ENCODE measurements at regions not wholly inside any gene's neighbourhood (a gene's known extent, or its start where the extent isn't known, plus 50 kb on each side); places are given as distances from the start of the nearest gene placed in this dataset.

GRCh38 chr3:127350172-127351050, 62.6 kb upstream of the PRR20G start:
- H3K4me3 Mint-ChIP-seq: no peak overlapping the region
- peaks cover 1 to 23% (median 10%) of the 10 kb centered on the region in 7 donors for H3K9me3 Mint-ChIP-seq
- no peak for ATAC-seq (ENCODE audit: low read depth in 2 of 2)
- H3K36me3 Mint-ChIP-seq: peaks cover 0 to 8% of the 10 kb centered on the region in 2 donors
- H3K4me1 Mint-ChIP-seq: no peaks in the 10 kb centered on the region
- H3K27me3 Mint-ChIP-seq: peaks cover 23 to 39% (median 36%) of the 10 kb centered on the region in 3 donors
- H3K27ac Mint-ChIP-seq: peak overlapping the region in 1 of 6 donors; percentile 86
- no peak for DNase-seq

DNA sequence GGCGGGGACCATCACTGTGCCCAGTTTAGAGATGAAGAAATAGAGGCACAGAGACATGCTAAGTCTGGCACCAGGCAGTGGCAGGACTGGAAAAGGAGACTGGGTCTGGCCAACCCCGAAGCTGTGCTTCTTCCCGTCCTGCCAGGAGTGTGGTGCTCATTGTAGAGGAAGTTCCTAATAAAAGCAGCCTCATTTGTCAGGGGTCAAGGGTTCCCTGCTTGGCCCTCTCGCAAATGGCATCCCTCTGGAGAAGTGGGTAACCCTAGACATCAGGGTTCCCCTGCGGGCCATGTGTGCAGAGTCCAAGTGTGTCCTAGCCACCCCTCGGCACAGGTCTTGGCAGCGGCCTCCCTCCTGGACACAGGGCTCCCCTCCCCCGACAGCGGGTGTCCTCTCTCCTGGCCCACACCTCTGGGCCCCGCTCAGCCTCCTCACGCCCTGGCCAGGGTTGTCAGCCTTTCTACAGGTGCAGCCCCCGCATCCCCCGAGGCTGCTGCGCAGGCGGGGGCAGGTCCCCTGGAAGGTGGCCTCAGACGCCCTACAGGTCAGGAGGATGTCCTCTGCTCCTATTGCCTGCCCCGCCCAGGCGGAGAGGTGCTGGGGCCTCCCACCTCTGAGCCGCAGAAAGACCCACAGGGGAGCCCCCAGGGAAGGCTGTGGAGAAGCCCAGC, 61.8 kb upstream of the PRR20G start:
- no peak for DNase-seq
- H3K36me3 Mint-ChIP-seq: peaks cover 0 to 8% of the 10 kb centered on the region in 2 donors
- no peaks in the 10 kb centered on the region for H3K4me1 Mint-ChIP-seq

GRCh38 chr3:127342735-127343134, 54.9 kb upstream of the PRR20G start:
- DNase-seq (no peak), ATAC-seq (ENCODE audit: low read depth in 2 of 2) (no peak)
- Mint-ChIP-seq H3K27me3 (peaks cover 35 to 57% (median 46%) of the 10 kb centered on the region in 3 donors), H3K4me3 (no peak overlapping the region), H3K4me1 (no peaks in the 10 kb centered on the region), H3K9me3 (peaks cover 3 to 20% (median 7%) of the 10 kb centered on the region in 7 donors), H3K36me3 (peaks cover 0 to 17% of the 10 kb centered on the region in 2 donors), H3K27ac (peak overlapping the region in 1 of 6 donors; percentile 15)

More for the DNA sequence above, 61.8 kb upstream of the PRR20G start:
- H3K9me3 Mint-ChIP-seq: peaks cover 1 to 18% (median 9%) of the 10 kb centered on the region in 7 donors
- H3K4me3 Mint-ChIP-seq: no peak overlapping the region
- no peak for ATAC-seq (ENCODE audit: low read depth in 2 of 2)
- no peak overlapping the region for H3K27ac Mint-ChIP-seq
- peaks cover 25 to 39% (median 36%) of the 10 kb centered on the region in 3 donors for H3K27me3 Mint-ChIP-seq

- peaks cover 0 to 16% (median 7%) of the 10 kb centered on the region in 7 donors for H3K9me3 Mint-ChIP-seq
- H3K4me1 Mint-ChIP-seq: no peaks in the 10 kb centered on the region
- H3K36me3 Mint-ChIP-seq: peaks cover 0 to 9% of the 10 kb centered on the region in 2 donors
- no peak overlapping the region for H3K4me3 Mint-ChIP-seq
- H3K27me3 Mint-ChIP-seq: peaks cover 22 to 63% (median 42%) of the 10 kb centered on the region in 3 donors
- ATAC-seq (ENCODE audit: low read depth in 2 of 2) (no peak), DNase-seq (no peak)
- peak overlapping the region in 1 of 6 donors; percentile 53 for H3K27ac Mint-ChIP-seq
Observed at GRCh38 chr3:127339928-127340861, 52.3 kb upstream of the PRR20G start.

DNA sequence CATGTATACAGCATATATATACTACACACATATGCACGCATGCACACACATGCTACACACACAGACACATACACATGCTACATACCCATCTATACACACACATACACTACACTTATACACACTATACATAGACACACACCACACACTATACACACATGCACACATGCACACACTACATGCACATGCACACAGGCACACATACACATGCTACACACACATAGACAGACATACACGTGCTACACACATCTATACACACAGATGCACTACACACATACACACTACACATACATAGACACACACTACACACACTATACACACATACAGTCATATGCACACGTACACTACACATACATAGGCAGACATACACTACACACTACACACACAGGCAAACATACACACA, 51.2 kb upstream of the PRR20G start:
- Mint-ChIP-seq H3K27ac (no peak overlapping the region), H3K27me3 (peaks cover 18 to 63% (median 42%) of the 10 kb centered on the region in 3 donors), H3K4me3 (no peak overlapping the region), H3K4me1 (no peaks in the 10 kb centered on the region), H3K9me3 (peaks cover 3 to 24% (median 13%) of the 10 kb centered on the region in 7 donors), H3K36me3 (peaks cover 0 to 9% of the 10 kb centered on the region in 2 donors)
- no peak for DNase-seq
- no peak for ATAC-seq (ENCODE audit: low read depth in 2 of 2)

DNA sequence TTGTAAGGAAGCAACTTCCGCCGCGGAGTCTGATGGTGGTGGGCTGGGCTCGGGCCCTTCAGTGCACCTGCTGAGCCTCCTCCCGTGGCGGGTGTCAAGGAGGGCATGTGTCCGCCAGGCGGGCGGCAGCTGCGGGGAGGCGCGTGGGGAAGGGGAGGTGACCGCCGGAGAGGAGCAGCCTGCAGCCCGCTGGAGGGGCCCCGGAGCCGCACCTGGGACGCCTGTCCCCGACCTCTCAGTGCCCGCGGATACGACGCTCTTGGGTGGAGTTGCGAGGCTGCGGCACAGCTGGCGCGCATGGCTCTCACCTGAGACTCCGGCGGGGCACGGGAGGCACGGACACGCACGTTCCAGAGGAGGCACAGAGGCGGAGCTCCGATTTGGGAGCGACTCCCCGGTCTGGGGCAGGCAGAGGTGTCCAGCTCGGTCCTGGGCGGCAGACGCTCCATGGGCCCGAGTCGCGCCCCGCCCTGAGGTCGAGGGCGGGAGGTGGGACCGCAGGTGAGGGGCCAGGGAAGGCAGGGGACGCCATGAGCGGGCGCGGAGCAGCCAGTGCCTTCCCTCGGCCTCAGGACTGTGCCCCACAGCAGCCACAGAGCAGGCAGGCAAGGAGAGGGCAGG, 50.2 kb upstream of the PRR20G start:
- H3K27me3 Mint-ChIP-seq: peaks cover 14 to 63% (median 42%) of the 10 kb centered on the region in 3 donors
- H3K9me3 Mint-ChIP-seq: peaks cover 6 to 30% (median 18%) of the 10 kb centered on the region in 7 donors
- H3K4me3 Mint-ChIP-seq: no peak overlapping the region
- no peak for DNase-seq
- no peak overlapping the region for H3K27ac Mint-ChIP-seq
- peaks cover 0 to 9% of the 10 kb centered on the region in 2 donors for H3K36me3 Mint-ChIP-seq
- ATAC-seq (ENCODE audit: low read depth in 2 of 2): no peak
- no peaks in the 10 kb centered on the region for H3K4me1 Mint-ChIP-seq

Data from naive B cell (primary cell).